ENCODE measurements at regions not wholly inside any gene's neighbourhood (a gene's known extent, or its start where the extent isn't known, plus 50 kb on each side); places are given as distances from the start of the nearest gene placed in this dataset.

DNA sequence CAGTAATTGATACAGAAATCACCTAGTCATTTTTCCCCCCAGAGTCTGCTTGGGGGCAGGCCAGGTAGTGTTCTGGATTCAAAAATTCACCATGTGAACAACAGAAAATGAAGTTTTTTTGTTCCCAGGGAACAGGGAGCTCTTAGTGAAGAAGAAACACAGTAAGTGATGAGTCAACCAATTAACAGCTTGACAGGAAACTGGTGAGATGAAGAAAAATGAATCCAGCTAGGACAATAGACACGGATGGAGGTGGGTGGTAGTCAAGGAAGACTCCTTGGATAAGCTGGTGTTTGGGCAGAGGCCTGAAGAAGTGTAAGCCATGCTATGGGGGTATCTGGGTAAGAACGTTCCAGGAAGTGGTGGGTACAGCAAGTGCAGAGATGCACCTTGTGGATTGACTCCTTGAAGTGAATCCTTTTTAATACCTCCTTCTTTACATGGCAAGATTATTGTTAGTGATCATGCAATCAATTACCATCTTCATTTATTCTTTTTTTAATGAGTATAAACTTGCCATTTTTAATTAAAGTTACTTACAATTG, 339.9 kb upstream of the RGMA start:
- TF ChIP-seq POLR2A (IDR thresholded peaks at IDR 0.05; ENCODE audit: low read length) (no peak), GATA1 (IDR thresholded peaks at IDR 0.05; ENCODE audit: low read depth, low read length) (no peak)

Data from erythroblast (primary cell).